Fibroblast of peridontal ligament (primary cell): ENCODE measurements at regions not wholly inside any gene's neighbourhood (a gene's known extent, or its start where the extent isn't known, plus 50 kb on each side); places are given as distances from the start of the nearest gene placed in this dataset.
A peak's percentile ranks its signal among the peaks of the same experiment; 100 is the strongest.

ENCODE experiments used
- DNase-seq: peaks from one replicate; pipeline ENCODE4 v3.0.0-alpha.2; 2010; ENCODE audit errors: extremely low read depth

GRCh38 chr5:56516035-56516434, 282.9 kb upstream of the ANKRD55 start:
- DNase-seq = no peak

- no peak for DNase-seq
Measured at GRCh38 chr5:56515011-56515410, 281.9 kb upstream of the ANKRD55 start.

- no peak for DNase-seq
Measured at GRCh38 chr5:56514245-56514644, 281.1 kb upstream of the ANKRD55 start.

- no peak for DNase-seq
Measured at GRCh38 chr5:56513141-56513540, 280.0 kb upstream of the ANKRD55 start.

- no peak for DNase-seq
Measured at GRCh38 chr5:56512313-56512996, 279.3 kb upstream of the ANKRD55 start.

- no peak for DNase-seq
Measured at GRCh38 chr5:56511326-56511841, 278.3 kb upstream of the ANKRD55 start.

- no peak for DNase-seq
Measured at GRCh38 chr5:56508249-56508648, 275.1 kb upstream of the ANKRD55 start.

GRCh38 chr5:56507351-56507930, 274.3 kb upstream of the ANKRD55 start:
- no peak for DNase-seq

- DNase-seq = no peak
Measured at GRCh38 chr5:56506211-56506965, 273.3 kb upstream of the ANKRD55 start.

- DNase-seq = no peak
Measured at GRCh38 chr5:56503929-56504328, 270.8 kb upstream of the ANKRD55 start.

GRCh38 chr5:56501781-56502557, 268.8 kb upstream of the ANKRD55 start:
- no peak for DNase-seq

- DNase-seq = no peak
Measured at GRCh38 chr5:56499901-56500300, 266.8 kb upstream of the ANKRD55 start.

GRCh38 chr5:56499491-56499890, 266.4 kb upstream of the ANKRD55 start:
- no peak for DNase-seq

GRCh38 chr5:56498759-56499395, 265.7 kb upstream of the ANKRD55 start:
- no peak for DNase-seq

- no peak for DNase-seq
Measured at GRCh38 chr5:56496581-56497063, 263.5 kb upstream of the ANKRD55 start.

- DNase-seq = peak; percentile 7
Measured at GRCh38 chr5:56494300-56494731, 261.2 kb upstream of the ANKRD55 start.

GRCh38 chr5:56493766-56494165, 260.6 kb upstream of the ANKRD55 start:
- no peak for DNase-seq

- DNase-seq = no peak
Measured at GRCh38 chr5:56493308-56493707, 260.2 kb upstream of the ANKRD55 start.

- DNase-seq = no peak
Measured at GRCh38 chr5:56492812-56493211, 259.7 kb upstream of the ANKRD55 start.

- no peak for DNase-seq
Measured at GRCh38 chr5:56490971-56491468, 257.9 kb upstream of the ANKRD55 start.

GRCh38 chr5:56489272-56489671, 256.1 kb upstream of the ANKRD55 start:
- DNase-seq = no peak
